ENCODE measurements at regions not wholly inside any gene's neighbourhood (a gene's known extent, or its start where the extent isn't known, plus 50 kb on each side); places are given as distances from the start of the nearest gene placed in this dataset.
A peak's percentile ranks its signal among the peaks of the same experiment; 100 is the strongest.

GRCh38 chr14:99004112-99004511 lies 267.9 kb downstream of the BCL11B start:
- intact Hi-C loops (cut with DNase I), result no loop called here
- no peak for DNase-seq (ENCODE audit: low spot score)

DNA sequence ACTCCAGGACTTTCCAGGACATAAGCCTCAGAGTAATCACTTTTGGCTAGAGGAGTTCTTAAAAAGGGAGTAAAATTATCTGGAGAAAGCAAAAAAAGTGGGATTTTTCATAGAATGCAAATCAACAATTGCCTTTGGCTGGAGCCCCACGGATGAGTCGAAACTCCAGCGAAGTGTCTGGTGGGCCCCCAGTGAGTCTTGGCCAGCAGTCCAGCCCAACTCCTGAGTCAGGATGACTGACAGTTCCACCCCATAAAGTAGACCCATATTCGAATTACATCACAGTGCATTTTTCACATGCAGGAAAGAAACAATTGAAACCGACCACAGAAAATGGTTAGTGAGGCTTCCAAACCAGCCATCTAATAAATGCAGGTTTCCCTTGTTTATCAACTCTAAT lies 265.7 kb downstream of the BCL11B start:
- intact Hi-C loops (cut with DNase I), result no loop called here
- DNase-seq (ENCODE audit: low spot score), result no peak

DNA sequence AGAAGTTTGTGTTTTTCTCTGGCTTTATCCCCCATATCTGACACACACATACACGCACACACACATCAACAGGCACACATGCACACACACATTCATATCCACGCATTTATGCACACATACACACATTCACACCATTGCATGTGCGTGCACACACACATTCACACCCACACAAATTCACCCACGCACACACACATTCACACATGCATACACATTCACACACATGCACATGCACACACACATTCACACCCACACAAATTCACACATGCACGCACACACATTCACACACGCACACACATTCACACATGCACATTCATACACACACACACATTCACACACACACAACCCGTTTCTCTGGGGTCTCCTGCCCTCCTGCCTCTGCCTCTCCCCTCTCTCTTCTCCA lies 264.2 kb downstream of the BCL11B start:
- no peak for DNase-seq (ENCODE audit: low spot score)
- intact Hi-C loops (cut with DNase I), result no loop called here

DNA sequence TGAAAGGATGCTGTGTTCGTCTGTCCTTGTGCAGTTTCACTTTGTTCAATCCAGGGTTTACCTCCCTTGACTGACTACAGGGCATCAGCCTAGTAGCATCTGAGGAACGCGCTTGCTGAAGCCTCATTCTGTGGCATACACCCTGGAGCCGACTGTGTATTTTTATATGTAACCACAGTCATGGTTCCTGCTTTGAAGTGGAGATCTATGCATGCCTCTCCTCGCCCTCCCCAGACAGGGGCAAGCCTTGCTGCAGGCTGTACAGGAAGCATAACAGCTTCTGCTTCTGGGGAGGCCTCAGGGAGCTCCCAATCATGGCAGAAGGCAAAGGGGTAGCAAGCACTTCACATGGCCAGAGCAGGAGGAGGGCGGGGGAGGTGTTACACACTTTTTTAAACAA lies 262.1 kb downstream of the BCL11B start:
- DNase-seq (ENCODE audit: low spot score), result no peak
- intact Hi-C loops (cut with DNase I), result no loop called here

DNA sequence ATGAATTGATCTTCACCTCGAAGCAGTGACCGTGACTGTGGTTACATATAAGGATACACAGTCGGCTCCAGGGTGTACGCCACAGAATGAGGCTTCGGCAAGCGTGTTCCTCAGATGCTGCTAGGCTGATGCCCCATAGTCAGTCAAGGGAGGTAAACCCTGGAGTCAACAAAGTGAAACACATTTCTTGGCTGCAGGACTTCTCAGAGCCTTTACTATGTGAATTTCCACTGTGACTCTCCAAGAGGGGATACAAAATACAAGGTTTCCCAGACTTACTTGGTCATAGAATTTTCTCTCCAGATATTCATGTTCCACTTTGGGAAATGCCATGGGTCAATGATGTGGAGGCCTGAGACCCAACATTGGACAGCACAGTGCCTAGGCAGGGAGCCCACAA lies 260.6 kb downstream of the BCL11B start:
- intact Hi-C loops (cut with DNase I), result no loop called here
- no peak for DNase-seq (ENCODE audit: low spot score)

GRCh38 chr14:99012703-99013102 lies 259.3 kb downstream of the BCL11B start:
- DNase-seq (ENCODE audit: low spot score), result no peak
- intact Hi-C loops (cut with DNase I), result no loop called here

DNA sequence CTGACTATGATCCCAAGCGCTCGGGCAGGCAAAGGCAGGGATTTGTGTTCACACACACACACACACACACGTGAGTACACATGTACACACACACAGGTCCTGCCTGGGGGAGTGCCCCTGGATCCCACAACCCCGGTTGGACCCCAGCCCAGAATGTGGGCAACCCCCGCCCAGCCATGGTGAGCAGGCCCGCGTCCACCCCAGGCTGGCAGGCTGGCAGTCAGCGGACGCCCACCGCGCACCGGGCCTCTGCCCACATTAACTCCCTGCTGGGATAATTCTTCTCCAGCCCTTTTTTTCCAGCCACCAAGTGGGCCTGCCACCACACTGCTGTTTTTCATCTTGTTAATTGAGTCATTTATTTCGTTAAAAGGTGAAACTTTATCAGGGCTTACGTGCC lies 256.2 kb downstream of the BCL11B start:
- intact Hi-C loops (cut with DNase I), result no loop called here
- DNase-seq (ENCODE audit: low spot score), result no peak

DNA sequence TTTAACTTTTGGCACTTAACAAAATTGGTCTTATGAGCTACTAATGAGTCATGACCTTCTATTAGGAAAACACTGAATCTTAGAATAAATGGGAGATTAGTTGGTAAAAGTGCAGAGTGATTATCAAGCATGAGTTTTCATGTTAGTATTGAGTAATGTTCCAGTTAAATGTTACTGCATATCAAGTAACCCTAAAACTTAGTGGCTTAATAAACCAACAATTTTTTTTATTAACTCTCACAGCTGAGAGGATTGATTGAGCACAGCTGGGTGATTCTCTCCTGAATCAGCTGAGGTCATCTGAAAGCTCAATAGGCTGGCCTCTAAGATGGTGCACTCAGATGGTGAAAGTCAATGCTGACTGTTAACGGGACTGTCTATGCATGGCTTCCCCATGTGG lies 248.6 kb downstream of the BCL11B start:
- no peak for DNase-seq (ENCODE audit: low spot score)
- intact Hi-C loops (cut with DNase I), result no loop called here

GRCh38 chr14:99024926-99025325 lies 247.1 kb downstream of the BCL11B start:
- intact Hi-C loops (cut with DNase I), result no loop called here
- no peak for DNase-seq (ENCODE audit: low spot score)

DNA sequence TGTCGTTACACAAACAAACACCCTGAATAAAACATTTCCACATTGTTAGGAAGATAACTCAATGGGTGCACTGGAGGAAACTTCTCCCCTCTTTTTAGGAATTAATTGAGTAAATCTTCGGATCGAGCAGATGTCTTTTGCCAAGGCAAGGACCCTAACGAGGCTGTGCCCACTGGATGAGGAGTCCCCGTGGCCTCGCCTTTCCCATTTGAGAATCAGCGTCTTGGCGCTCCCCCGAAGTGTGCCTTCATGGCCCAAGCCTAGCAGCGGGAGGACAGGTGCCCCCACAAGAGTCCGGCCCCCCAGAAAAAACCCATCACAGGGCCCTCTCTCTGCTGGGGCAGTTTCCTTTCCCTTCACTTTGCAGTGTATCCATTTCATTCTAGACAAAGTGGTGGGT lies 246.6 kb downstream of the BCL11B start:
- no peak for DNase-seq (ENCODE audit: low spot score)
- intact Hi-C loops (cut with DNase I), result no loop called here

DNA sequence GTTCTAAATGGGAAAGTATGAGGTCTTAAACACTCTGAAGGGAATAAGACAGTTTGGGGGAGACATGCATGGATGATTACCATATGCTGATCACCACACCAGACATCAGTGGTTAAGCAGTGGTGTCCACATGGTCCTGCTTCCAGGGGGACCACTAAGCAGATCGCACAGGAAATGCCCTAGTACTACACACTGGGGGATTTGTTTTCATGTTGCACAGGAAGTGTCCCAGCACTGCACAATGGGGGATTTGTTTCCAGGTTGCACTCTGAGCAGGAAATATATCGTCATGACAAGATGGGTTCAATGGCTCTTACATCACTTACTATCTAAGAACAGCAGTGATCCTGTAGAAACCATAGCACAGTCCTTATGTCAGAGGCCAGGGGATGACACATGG lies 245.5 kb downstream of the BCL11B start:
- DNase-seq (ENCODE audit: low spot score), result no peak
- intact Hi-C loops (cut with DNase I), result no loop called here

DNA sequence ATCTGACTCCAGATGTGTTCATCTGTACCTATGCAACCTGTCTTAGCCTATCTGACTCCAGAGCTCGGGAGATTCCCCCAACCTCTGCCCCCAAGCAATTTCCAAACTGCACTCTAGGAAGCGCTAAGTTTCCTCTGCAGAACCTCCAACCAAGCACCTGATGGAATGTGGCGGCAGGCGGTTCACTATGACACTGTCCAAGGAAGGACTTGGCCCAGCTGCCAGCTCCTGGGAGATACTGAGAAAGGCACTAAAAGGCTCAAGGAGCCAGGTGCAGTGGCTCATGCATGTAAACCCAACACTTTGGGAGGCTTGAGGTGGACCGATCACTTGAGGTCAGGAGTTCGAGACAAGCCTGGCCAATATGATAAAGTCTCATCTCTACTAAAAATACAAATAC lies 244.0 kb downstream of the BCL11B start:
- intact Hi-C loops (cut with DNase I), result no loop called here
- no peak for DNase-seq (ENCODE audit: low spot score)

DNA sequence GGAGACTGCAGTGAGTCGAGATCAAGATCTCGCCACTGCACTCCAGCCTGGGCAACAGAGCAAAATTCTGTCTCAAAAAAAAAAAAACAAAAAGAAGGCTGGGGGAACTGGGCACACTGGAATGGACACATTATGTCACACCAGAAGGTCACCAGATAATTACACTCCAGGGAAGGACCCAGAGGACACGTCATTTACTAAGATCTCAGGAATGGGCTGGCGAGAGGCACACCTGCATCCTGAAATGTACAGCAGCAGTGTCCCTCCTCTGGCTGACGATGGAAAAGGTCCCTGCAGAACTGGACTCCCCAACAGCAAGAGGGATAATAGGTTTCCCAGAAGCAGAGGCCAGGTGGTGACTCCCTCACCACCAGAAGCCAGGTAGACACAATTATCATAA lies 243.5 kb downstream of the BCL11B start:
- intact Hi-C loops (cut with DNase I), result no loop called here

GRCh38 chr14:99029145-99029915 lies 242.7 kb downstream of the BCL11B start:
- no peak for DNase-seq (ENCODE audit: low spot score)
- intact Hi-C loops (cut with DNase I), result no loop called here

More for the DNA sequence above, 243.5 kb downstream of the BCL11B start:
- DNase-seq (ENCODE audit: low spot score), result peak; percentile 26

DNA sequence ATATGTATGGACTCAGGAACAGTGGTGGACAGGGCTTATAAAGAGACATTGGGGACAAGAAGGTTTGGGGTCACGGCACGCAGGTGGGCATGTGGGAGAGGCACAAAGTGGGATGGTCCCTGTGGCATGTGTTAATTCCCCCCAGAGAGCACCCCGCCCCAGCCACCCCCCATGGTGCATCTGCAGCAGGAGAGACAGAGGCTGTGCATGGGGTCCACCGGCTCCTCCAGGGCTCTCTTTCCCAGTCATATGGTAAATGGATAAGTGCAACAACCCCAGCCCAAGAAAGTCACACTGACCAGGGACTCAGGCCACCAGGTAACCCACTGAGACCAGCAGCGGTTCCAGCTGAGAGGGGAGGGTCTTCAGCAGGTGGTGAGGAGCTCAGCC lies 242.1 kb downstream of the BCL11B start:
- no peak for DNase-seq (ENCODE audit: low spot score)
- intact Hi-C loops (cut with DNase I), result no loop called here

- no peak for DNase-seq (ENCODE audit: low spot score)
- intact Hi-C loops (cut with DNase I), result no loop called here
These were observed 241.5 kb downstream of the BCL11B start for GRCh38 chr14:99030454-99030853.

GRCh38 chr14:99032759-99033158 lies 239.2 kb downstream of the BCL11B start:
- intact Hi-C loops (cut with DNase I), result no loop called here
- DNase-seq (ENCODE audit: low spot score), result no peak

DNA sequence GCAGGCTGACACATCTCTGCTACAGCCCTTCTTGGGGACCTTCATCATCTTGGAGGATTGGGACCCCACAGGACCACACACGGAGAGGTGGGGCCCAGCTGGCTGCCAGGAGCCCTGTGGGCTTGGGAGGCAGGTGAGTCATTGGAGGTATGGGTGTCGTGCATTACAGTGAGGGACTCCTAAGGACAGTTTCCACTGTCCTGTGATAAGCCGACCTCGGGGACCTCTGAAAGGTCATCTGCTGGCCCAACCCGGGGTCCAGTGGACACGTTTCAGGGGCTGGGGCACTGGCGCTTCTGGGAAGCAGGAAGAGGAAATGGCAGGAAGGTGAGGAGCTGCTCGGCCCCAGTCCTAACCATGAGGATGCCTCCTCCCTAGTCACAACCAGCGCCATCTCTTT lies 238.0 kb downstream of the BCL11B start:
- intact Hi-C loops (cut with DNase I), result no loop called here
- DNase-seq (ENCODE audit: low spot score), result no peak

GRCh38 chr14:99034711-99035171 lies 237.3 kb downstream of the BCL11B start:
- DNase-seq (ENCODE audit: low spot score), result no peak
- intact Hi-C loops (cut with DNase I), result no loop called here

- intact Hi-C loops (cut with DNase I), result no loop called here
- DNase-seq (ENCODE audit: low spot score), result no peak
These were observed 236.7 kb downstream of the BCL11B start for GRCh38 chr14:99035268-99035667.

DNA sequence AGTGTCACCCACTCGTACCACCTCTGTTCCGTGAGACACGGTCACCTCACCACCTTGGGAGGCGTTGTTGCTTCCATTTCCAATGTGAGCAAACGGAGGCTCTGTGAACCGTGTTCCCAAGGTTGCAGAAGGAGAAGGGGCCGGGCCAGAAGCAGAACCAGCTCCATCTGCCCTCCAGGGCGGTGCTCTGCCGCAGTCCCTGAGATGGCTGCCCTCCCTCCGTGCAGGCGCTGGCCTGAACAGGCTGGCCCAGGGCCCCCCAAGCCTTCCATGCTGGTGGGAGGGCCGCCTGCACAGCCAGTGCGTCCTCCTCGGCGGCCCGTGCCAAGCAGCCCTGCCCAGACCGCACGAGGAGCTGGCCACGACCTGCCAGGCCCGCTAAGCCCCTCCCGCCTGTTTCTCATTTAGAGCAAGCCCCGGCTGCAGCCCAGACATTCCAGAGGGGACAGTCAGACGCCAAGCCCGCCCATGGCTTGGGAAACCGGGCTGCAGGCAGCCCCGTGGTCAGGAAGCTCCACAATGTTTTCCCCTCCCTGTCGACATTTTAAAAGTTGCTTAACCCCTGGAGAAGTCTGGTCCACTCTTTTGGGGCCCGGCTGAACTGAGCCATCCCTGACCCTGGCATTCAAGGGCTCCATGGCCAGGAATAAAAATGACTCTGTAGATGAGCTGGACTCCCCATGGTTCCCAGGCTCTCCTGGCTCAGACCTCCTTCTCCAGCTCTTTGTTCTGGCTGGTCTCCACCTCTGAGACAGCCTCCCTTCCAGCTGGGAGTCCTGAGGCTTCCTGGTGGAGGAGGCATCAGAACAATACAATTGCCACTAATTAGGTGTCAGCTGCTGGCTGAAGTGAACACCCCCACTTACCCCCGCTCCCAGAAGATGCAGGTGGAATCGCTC lies 236.0 kb downstream of the BCL11B start:
- intact Hi-C loops (cut with DNase I), result no loop called here
- DNase-seq (ENCODE audit: low spot score), result peak; percentile 85
